Central memory CD8-positive, alpha-beta T cell (primary cell): ENCODE measurements at regions not wholly inside any gene's neighbourhood (a gene's known extent, or its start where the extent isn't known, plus 50 kb on each side); places are given as distances from the start of the nearest gene placed in this dataset.

Experiments
- ATAC-seq: fragments of 150-1000 bp; cut with Tn5 transposase; replicated peaks from 2 replicates; pipeline ENCODE4 v1.10.0; 2022; ENCODE audit warnings: mild to moderate bottlenecking, moderate FRiP score, moderate number of reproducible peaks; ENCODE audit not compliant: poor library complexity, severe bottlenecking; ENCODE audit errors: extremely low read depth
- DNase-seq, 2 donors: peaks; one replicate each; pipeline ENCODE4 v3.0.0; 2021; ENCODE audit warnings: low spot score in 2 of 2
- H3K27ac Mint-ChIP-seq: one replicate; pipeline ENCODE4 v1.8.0; 2022; ENCODE audit warnings: low read depth, mild to moderate bottlenecking, moderate library complexity, mixed read lengths
- H3K27me3 Mint-ChIP-seq: one replicate; pipeline ENCODE4 v1.8.0; 2022; ENCODE audit warnings: mixed read lengths
- H3K36me3 Mint-ChIP-seq: one replicate; pipeline ENCODE4 v1.8.0; 2022; ENCODE audit warnings: mild to moderate bottlenecking, moderate library complexity, mixed read lengths; ENCODE audit not compliant: insufficient read depth
- H3K4me1 Mint-ChIP-seq: one replicate; pipeline ENCODE4 v1.8.0; 2022; ENCODE audit warnings: mixed read lengths
- H3K4me3 Mint-ChIP-seq: one replicate; pipeline ENCODE4 v1.8.0; 2022; ENCODE audit warnings: mild to moderate bottlenecking, moderate library complexity, mixed read lengths
- H3K9me3 Mint-ChIP-seq: one replicate; pipeline ENCODE4 v1.8.0; 2022; ENCODE audit warnings: mixed read lengths

- no peak for ATAC-seq
- Mint-ChIP-seq H3K36me3 (no peaks in the 10 kb centered on the region), H3K9me3 (no peaks in the 10 kb centered on the region), H3K27me3 (peaks cover 41% of the 10 kb centered on the region), H3K27ac (no peak overlapping the region), H3K4me1 (no peaks in the 10 kb centered on the region), H3K4me3 (no peak overlapping the region)
- DNase-seq: no peak
Measured at GRCh38 chr1:214146523-214146922, 134.4 kb upstream of the SMYD2 start.

DNA sequence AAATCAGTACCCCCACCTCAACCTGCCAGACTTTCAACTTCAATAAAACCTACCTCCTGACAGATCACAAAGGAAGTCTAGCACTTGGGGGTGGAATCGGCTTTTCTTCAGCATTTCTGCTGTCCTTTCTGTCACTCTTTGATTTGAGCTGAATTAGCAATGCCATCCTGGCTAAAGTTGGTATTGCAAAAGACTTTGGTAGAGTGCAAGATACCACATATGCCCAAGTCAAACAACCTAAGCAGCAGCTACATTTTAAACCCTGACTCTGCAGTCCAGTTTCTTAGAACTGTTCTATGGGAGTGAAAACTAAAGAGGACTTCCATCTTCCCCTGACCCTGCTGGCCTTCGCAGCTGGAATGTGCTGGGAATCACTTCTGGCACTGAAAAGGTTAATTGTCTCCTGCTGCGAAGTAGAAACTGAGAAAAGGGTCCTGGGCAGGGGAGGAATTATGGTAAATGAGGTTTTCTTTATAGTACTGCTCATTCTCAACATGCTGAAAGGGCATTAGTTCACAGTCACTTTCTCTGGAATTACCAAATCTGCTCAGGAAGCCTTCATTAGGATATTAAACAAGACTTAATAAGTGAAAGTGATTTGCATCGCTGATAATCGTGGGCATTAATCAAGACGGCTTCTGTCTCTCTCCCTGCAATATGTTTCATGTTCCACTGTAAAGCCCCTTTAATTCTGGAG is 126.2 kb upstream of the SMYD2 start:
- ATAC-seq: no peak
- no peak overlapping the region for H3K4me3 Mint-ChIP-seq
- no peak overlapping the region for H3K27ac Mint-ChIP-seq
- no peak for DNase-seq
- H3K9me3 Mint-ChIP-seq: no peaks in the 10 kb centered on the region
- no peaks in the 10 kb centered on the region for H3K36me3 Mint-ChIP-seq
- peaks cover 80% of the 10 kb centered on the region for H3K27me3 Mint-ChIP-seq
- no peaks in the 10 kb centered on the region for H3K4me1 Mint-ChIP-seq

GRCh38 chr1:214155987-214156625 is 124.9 kb upstream of the SMYD2 start:
- H3K27me3 Mint-ChIP-seq: peaks cover 74% of the 10 kb centered on the region
- H3K4me1 Mint-ChIP-seq: no peaks in the 10 kb centered on the region

DNA sequence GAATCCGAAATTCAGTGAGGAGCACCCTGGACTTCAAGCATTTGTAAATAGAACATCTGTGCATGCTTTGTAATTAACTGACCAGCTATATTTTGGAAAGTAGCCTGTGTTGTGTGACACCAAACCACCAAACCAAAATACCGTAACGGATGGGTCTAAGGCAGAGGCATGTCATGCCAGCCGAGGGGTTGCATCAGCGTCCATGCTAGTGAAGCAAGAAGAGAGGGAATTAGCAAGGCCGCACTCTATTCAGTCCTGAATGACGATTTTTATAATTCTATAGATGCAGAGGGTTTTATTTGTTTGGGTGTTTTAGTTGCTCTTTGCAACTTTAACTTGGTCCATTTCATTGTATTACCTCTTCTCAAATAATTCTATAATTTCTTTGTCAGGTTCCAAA is 116.8 kb upstream of the SMYD2 start:
- ATAC-seq: no peak

More at GRCh38 chr1:214155987-214156625, 124.9 kb upstream of the SMYD2 start:
- H3K27ac Mint-ChIP-seq: no peak overlapping the region
- no peak overlapping the region for H3K4me3 Mint-ChIP-seq
- ATAC-seq: no peak
- DNase-seq: no peak
- H3K36me3 Mint-ChIP-seq: no peaks in the 10 kb centered on the region
- no peaks in the 10 kb centered on the region for H3K9me3 Mint-ChIP-seq

GRCh38 chr1:214165850-214166374 is 115.0 kb upstream of the SMYD2 start:
- no peak overlapping the region for H3K4me3 Mint-ChIP-seq
- ATAC-seq (no peak), DNase-seq (no peak)
- H3K27me3 Mint-ChIP-seq: peaks cover 39% of the 10 kb centered on the region
- no peaks in the 10 kb centered on the region for H3K4me1 Mint-ChIP-seq
- H3K9me3 Mint-ChIP-seq: no peaks in the 10 kb centered on the region
- no peaks in the 10 kb centered on the region for H3K36me3 Mint-ChIP-seq
- H3K27ac Mint-ChIP-seq: no peak overlapping the region

More for the DNA sequence above, 116.8 kb upstream of the SMYD2 start:
- Mint-ChIP-seq H3K9me3 (no peaks in the 10 kb centered on the region), H3K4me1 (no peaks in the 10 kb centered on the region), H3K27ac (no peak overlapping the region), H3K27me3 (peaks cover 35% of the 10 kb centered on the region), H3K36me3 (no peaks in the 10 kb centered on the region), H3K4me3 (no peak overlapping the region)
- DNase-seq: no peak

- Mint-ChIP-seq H3K9me3 (no peaks in the 10 kb centered on the region), H3K4me1 (no peaks in the 10 kb centered on the region), H3K27me3 (peaks cover 55% of the 10 kb centered on the region), H3K36me3 (no peaks in the 10 kb centered on the region), H3K27ac (no peak overlapping the region), H3K4me3 (no peak overlapping the region)
- no peak for DNase-seq
- ATAC-seq: no peak
Measured at GRCh38 chr1:214174508-214175199, 106.3 kb upstream of the SMYD2 start.

DNA sequence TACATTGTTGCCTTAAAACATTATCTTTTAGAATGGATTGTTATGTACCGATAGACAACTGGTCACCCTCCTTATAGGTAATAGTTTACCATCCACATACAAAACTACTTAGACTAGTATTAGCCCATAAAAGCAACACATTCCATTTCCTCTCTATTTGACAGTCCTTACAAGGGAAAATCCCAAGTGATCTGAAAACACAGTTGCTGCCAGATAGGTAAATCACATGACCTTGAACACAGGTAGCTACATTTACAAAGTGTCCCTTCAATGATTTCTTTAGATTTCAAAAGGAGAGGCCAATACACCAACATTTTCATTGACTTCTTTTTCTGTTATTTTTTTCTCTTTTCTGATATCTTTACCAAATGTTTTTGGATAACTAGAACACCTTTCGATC is 102.9 kb upstream of the SMYD2 start:
- no peak overlapping the region for H3K4me3 Mint-ChIP-seq
- no peaks in the 10 kb centered on the region for H3K4me1 Mint-ChIP-seq
- no peaks in the 10 kb centered on the region for H3K36me3 Mint-ChIP-seq
- no peak for ATAC-seq
- no peaks in the 10 kb centered on the region for H3K9me3 Mint-ChIP-seq
- no peak overlapping the region for H3K27ac Mint-ChIP-seq
- DNase-seq: no peak
- peaks cover 80% of the 10 kb centered on the region for H3K27me3 Mint-ChIP-seq

GRCh38 chr1:214184992-214185391 is 96.0 kb upstream of the SMYD2 start:
- DNase-seq: no peak
- Mint-ChIP-seq H3K4me1 (peaks cover 14% of the 10 kb centered on the region), H3K36me3 (no peaks in the 10 kb centered on the region), H3K9me3 (no peaks in the 10 kb centered on the region), H3K27me3 (peaks cover 92% of the 10 kb centered on the region), H3K27ac (no peak overlapping the region), H3K4me3 (no peak overlapping the region)
- ATAC-seq: no peak

DNA sequence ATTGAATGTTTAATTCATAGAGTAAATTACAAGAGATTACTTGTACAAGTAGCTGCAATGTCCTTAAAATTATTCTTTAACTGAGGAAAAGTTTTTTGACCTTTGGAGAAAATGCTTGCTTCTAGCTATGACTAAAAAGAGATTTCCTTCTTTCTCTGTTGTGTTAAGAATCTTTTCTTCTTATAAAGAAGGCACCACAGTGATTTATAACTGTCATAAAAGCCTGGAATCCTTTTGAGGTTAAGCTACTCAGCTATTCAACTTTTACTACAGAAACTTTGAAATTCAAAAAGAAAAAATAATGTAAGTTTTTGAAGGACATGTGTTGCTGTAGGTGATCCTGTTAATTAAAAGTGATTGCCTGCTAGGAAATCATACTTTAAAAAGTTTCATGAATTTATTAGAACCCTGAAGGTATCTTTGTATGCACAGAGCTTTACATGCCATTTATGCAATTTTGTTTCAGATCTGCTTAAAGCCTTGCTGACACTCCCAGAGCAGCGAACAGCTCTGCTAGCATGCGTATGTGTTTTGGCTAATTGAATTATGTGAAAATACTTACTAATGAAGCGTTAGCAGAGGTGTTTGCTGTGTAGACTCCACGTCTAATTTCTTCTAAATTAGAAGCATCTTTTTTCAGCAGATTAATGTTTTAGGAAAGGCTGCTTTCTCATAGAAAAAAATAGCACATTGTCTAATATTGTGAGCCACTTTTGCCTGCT is 94.7 kb upstream of the SMYD2 start:
- H3K27ac Mint-ChIP-seq: no peak overlapping the region
- H3K9me3 Mint-ChIP-seq: no peaks in the 10 kb centered on the region

GRCh38 chr1:214187121-214187900 is 93.6 kb upstream of the SMYD2 start:
- H3K27ac Mint-ChIP-seq: no peak overlapping the region
- H3K36me3 Mint-ChIP-seq: no peaks in the 10 kb centered on the region
- no peaks in the 10 kb centered on the region for H3K9me3 Mint-ChIP-seq
- peaks cover 14% of the 10 kb centered on the region for H3K4me1 Mint-ChIP-seq
- DNase-seq (no peak), ATAC-seq (no peak)
- H3K27me3 Mint-ChIP-seq: peaks cover 87% of the 10 kb centered on the region
- H3K4me3 Mint-ChIP-seq: no peak overlapping the region

More for the DNA sequence above, 94.7 kb upstream of the SMYD2 start:
- no peak for ATAC-seq
- no peak overlapping the region for H3K4me3 Mint-ChIP-seq
- peaks cover 14% of the 10 kb centered on the region for H3K4me1 Mint-ChIP-seq
- H3K27me3 Mint-ChIP-seq: peaks cover 92% of the 10 kb centered on the region
- no peaks in the 10 kb centered on the region for H3K36me3 Mint-ChIP-seq
- no peak for DNase-seq

DNA sequence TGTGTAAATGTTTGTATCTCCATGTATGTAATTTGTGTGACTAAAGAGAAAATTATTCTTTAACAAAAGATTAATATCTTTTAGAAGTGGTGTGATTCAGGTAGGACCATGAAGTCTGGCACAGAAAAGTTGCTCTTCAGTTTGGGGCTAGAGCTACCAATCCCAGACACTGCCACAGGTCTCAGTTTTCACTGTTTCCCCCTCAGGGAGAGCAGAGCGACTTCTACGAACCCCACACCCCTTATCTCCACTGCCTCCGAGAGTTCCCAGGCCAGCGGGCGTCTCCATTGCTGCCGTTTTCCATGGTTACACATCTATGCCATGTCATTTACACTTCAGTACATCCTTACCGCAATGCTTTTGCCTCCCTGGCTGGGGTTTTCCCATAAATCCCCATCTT is 93.0 kb upstream of the SMYD2 start:
- peaks cover 86% of the 10 kb centered on the region for H3K27me3 Mint-ChIP-seq
- H3K27ac Mint-ChIP-seq: no peak overlapping the region
- H3K9me3 Mint-ChIP-seq: no peaks in the 10 kb centered on the region
- DNase-seq: no peak
- no peaks in the 10 kb centered on the region for H3K36me3 Mint-ChIP-seq
- H3K4me1 Mint-ChIP-seq: peaks cover 14% of the 10 kb centered on the region
- ATAC-seq: no peak
- H3K4me3 Mint-ChIP-seq: no peak overlapping the region

DNA sequence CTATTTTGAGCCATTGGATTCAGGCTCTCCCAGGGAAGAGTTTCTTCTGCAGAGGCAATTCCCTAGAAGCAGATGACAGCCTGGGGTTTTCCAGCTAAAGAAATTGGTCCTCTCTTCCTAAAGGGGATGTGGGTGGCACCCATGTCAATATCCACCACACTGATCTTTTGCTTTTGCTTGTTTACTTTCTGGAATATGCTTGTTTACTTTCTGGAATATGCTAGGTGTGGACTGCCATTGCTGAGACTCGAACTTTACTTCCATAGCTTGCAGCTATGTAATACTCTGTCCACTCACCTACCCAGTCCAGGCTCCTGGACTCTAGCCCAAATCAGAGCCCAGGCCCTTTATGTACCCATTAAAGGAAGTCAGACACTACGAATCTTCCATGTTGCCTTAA is 92.1 kb upstream of the SMYD2 start:
- Mint-ChIP-seq H3K4me1 (peaks cover 14% of the 10 kb centered on the region), H3K4me3 (no peak overlapping the region), H3K27me3 (peaks cover 86% of the 10 kb centered on the region), H3K27ac (no peak overlapping the region), H3K36me3 (no peaks in the 10 kb centered on the region), H3K9me3 (no peaks in the 10 kb centered on the region)
- no peak for ATAC-seq
- no peak for DNase-seq
